Upper lobe of left lung (tissue), 6 donors: ENCODE measurements at regions not wholly inside any gene's neighbourhood (a gene's known extent, or its start where the extent isn't known, plus 50 kb on each side); places are given as distances from the start of the nearest gene placed in this dataset.

ENCODE experiments used
- ATAC-seq, 2 donors: fragments of 200-7000 bp; cut with Tn5 transposase; one replicate each; pipeline ENCODE4 v1.9.1; 2022; ENCODE audit warnings: mild to moderate bottlenecking in 2 of 2, moderate library complexity in 2 of 2; ENCODE audit not compliant: low FRiP score in 2 of 2
- DNase-seq, 2 donors: peaks; one replicate each; pipeline ENCODE4 v3.0.0-alpha.2; 2019 to 2020
- H3K27ac ChIP-seq, 4 donors: fragments of 200-600 bp; sonication (generic); one replicate each; pipeline ENCODE4 v1.5.1; 2016 to 2019
- H3K27me3 ChIP-seq, 4 donors: fragments of 200-600 bp; sonication (generic); one replicate each; pipeline ENCODE4 v1.5.1; 2017 to 2019
- H3K36me3 ChIP-seq, 4 donors: fragments of 200-600 bp; sonication (generic); one replicate each; pipeline ENCODE4 v1.5.1; 2016 to 2019
- H3K4me1 ChIP-seq, 4 donors: fragments of 200-600 bp; sonication (generic); one replicate each; pipeline ENCODE4 v1.5.1; 2018 to 2019
- H3K4me3 ChIP-seq, 4 donors: fragments of 200-600 bp; sonication (generic); one replicate each; pipeline ENCODE4 v1.5.1; 2017 to 2019; ENCODE audit warnings: mild to moderate bottlenecking in 2 of 4, moderate library complexity in 1 of 4
- H3K9me3 ChIP-seq, 4 donors: fragments of 200-600 bp; sonication (generic); one replicate each; pipeline ENCODE4 v1.5.1; 2018 to 2019
- EP300 ChIP-seq, 4 donors: sonication (generic); formaldehyde crosslinking; IDR thresholded peaks; one replicate each; pipeline ENCODE4 v1.5.1; 2017; ENCODE audit warnings: antibody characterized with exemption in 4 of 4, control low read depth in 2 of 4
- POLR2A ChIP-seq, 4 donors: fragments of 450-650 bp; IDR thresholded peaks; one replicate each; pipeline ENCODE4 v1.5.1; 2016 to 2017; ENCODE audit warnings: antibody characterized with exemption in 4 of 4, mild to moderate bottlenecking in 2 of 4
- POLR2AphosphoS5 ChIP-seq, 2 donors: sonication (generic); formaldehyde crosslinking; IDR thresholded peaks; one replicate each; pipeline ENCODE4 v1.5.1; 2017; ENCODE audit warnings: antibody characterized with exemption in 2 of 2
- WGBS, 2 donors: methylation state at CpG; one replicate each; pipeline ENCODE4 v1.1.5; 2017 to 2018; 5-methylcytosine and 5-hydroxymethylcytosine counted together
- TF ChIP-seq, protein P1 (sequence below), 6 experiments: fragments of 450-650 bp in 4 of 6; fragments of 200-600 bp in 2 of 6; sonication (generic) in 2 of 6; IDR thresholded peaks; one replicate each; pipeline ENCODE4 v1.5.1; 2016 to 2019; ENCODE audit warnings: antibody characterized with exemption in 6 of 6
- donor health status: DM: no; HTN: no; CAD: no; lungs with moderate emphysema.
- donor health status: DM: no; HTN: yes; CAD: no; lungs with severe emphysema.

DNA sequence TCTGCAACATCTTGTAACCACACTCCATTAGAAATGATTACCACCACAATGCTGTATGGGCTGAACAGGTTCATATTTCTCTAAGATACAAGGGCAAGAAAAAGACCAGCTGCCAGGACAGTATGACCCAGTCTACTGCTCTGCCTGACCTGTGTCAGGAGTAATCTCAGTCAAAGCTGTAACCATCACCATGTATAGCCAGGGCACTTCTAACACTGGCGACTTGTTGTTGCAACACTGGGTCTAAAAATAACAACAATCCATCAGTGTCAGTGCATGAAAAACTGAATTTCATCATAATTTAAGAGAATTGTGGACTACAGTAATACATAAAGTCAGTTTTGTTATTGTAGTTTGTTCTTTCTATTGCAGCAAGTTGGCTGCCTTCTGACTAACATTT lies 738.6 kb upstream of the ADGRB3 start:
- Histone ChIP-seq H3K27me3 (no peaks in the 10 kb centered on the region), H3K36me3 (no peaks in the 10 kb centered on the region), H3K27ac (no peak overlapping the region), H3K4me1 (no peaks in the 10 kb centered on the region), H3K9me3 (no peaks in the 10 kb centered on the region), H3K4me3 (no peak overlapping the region)
- ATAC-seq = no peak
- WGBS, 2 donors = 36 to 43% methylated on average over 1 of the region's 1 CpG
- TF ChIP-seq POLR2A (IDR thresholded peaks at IDR 0.05) = no peak
- TF ChIP-seq POLR2AphosphoS5 (IDR thresholded peaks at IDR 0.05) = no peak
- no peak for TF ChIP-seq EP300 (IDR thresholded peaks at IDR 0.05)
- TF ChIP-seq, protein P1, sequence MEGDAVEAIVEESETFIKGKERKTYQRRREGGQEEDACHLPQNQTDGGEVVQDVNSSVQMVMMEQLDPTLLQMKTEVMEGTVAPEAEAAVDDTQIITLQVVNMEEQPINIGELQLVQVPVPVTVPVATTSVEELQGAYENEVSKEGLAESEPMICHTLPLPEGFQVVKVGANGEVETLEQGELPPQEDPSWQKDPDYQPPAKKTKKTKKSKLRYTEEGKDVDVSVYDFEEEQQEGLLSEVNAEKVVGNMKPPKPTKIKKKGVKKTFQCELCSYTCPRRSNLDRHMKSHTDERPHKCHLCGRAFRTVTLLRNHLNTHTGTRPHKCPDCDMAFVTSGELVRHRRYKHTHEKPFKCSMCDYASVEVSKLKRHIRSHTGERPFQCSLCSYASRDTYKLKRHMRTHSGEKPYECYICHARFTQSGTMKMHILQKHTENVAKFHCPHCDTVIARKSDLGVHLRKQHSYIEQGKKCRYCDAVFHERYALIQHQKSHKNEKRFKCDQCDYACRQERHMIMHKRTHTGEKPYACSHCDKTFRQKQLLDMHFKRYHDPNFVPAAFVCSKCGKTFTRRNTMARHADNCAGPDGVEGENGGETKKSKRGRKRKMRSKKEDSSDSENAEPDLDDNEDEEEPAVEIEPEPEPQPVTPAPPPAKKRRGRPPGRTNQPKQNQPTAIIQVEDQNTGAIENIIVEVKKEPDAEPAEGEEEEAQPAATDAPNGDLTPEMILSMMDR (IDR thresholded peaks at IDR 0.05) = no peak
- DNase-seq = no peak

DNA sequence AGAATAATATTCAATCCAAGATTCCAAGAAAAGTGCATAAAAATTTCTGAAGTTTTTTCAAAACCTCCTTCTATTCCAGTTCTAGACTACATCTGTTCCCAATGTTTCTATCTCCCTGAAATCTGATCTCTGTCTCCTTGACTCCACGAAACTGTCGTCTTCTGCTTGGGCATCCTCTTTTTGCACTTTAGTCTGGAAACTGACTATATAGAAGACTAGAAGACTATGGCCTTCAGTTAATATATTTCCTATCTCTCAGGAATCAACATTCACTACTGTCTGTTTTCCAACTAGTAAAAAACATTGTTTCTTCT lies 745.4 kb upstream of the ADGRB3 start:
- 53 to 83% methylated on average over 2 of the region's 2 CpGs for WGBS, 2 donors
- ATAC-seq (no peak), DNase-seq (no peak)
- no peak overlapping the region for H3K27ac ChIP-seq
- H3K36me3 ChIP-seq = no peaks in the 10 kb centered on the region
- no peaks in the 10 kb centered on the region for H3K9me3 ChIP-seq
- no peak overlapping the region for H3K4me3 ChIP-seq
- TF ChIP-seq, protein P1 (IDR thresholded peaks at IDR 0.05) = no peak
- TF ChIP-seq POLR2AphosphoS5 (IDR thresholded peaks at IDR 0.05) (no peak), POLR2A (IDR thresholded peaks at IDR 0.05) (no peak), EP300 (IDR thresholded peaks at IDR 0.05) (no peak)
- H3K4me1 ChIP-seq = no peaks in the 10 kb centered on the region
- no peaks in the 10 kb centered on the region for H3K27me3 ChIP-seq

DNA sequence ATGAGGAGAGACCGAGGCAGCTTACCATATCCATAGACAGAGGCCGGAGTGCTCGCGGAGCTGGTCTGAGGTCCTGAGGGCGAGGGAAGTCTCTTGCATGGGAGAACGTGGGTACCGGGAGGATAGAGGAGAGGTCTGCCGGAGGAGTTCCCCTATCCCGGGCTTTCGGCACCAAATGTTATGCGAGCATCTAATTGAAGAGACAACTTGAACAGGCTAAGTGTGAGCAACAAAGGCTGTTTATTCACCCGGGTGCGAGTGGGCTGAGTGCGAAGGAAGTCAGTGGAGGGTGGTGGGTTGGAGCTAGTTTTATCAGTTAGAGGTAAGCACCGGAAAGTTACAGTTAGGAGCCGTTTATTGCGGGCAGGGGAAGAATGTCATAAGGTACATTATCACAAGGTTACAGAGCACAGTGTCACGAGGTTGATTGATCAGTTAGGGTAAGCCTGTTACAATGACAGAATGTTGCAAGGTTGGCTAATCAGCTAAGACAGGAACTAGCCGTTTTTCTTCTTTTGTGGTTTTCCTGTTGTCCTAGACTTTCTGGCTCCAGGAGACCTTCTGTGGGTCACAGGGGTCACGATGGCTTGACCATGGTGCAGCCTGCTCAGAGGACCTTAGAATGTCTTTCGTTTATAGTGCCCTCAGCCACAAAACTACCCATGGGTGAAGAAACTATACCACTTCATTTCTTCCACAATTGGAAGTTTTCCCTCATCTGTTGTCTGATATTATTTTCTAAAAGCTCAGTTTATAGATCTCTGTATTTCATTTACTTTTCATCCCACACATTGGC lies 746.0 kb upstream of the ADGRB3 start:
- ATAC-seq (no peak), DNase-seq (no peak)
- Histone ChIP-seq H3K9me3 (no peaks in the 10 kb centered on the region), H3K36me3 (no peaks in the 10 kb centered on the region), H3K4me1 (no peaks in the 10 kb centered on the region), H3K4me3 (no peak overlapping the region), H3K27ac (no peak overlapping the region), H3K27me3 (no peaks in the 10 kb centered on the region)
- TF ChIP-seq, protein P1 (IDR thresholded peaks at IDR 0.05) = no peak
- TF ChIP-seq POLR2A (IDR thresholded peaks at IDR 0.05) (no peak), POLR2AphosphoS5 (IDR thresholded peaks at IDR 0.05) (no peak), EP300 (IDR thresholded peaks at IDR 0.05) (no peak)
- 83 to 84% methylated on average over 21 of the region's 21 CpGs for WGBS, 2 donors

DNA sequence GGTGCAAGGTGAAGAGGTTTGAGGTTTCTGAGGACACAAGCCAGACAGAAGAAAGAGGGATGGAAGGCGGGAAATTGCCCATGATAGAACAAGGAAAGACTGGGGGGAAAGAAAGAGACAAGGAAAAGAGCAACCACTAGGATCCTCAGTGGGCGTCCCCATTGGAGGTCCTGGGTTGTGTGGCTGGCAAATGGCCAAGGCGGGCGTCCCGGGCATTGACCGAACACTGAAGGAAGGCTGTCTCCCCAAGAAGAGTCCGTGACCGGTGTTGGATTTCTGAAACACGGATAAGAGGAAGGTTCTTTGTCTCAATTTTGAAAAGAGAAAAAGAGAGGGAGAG lies 746.6 kb upstream of the ADGRB3 start:
- H3K27me3 ChIP-seq = no peaks in the 10 kb centered on the region
- TF ChIP-seq EP300 (IDR thresholded peaks at IDR 0.05) = no peak
- TF ChIP-seq, protein P1 (IDR thresholded peaks at IDR 0.05) = no peak
- TF ChIP-seq POLR2A (IDR thresholded peaks at IDR 0.05) = no peak
- TF ChIP-seq POLR2AphosphoS5 (IDR thresholded peaks at IDR 0.05) = no peak
- ATAC-seq = no peak

More for the DNA sequence above, 746.6 kb upstream of the ADGRB3 start:
- Histone ChIP-seq H3K4me3 (no peak overlapping the region), H3K36me3 (no peaks in the 10 kb centered on the region), H3K9me3 (peaks cover 0 to 3% (median 0%) of the 10 kb centered on the region in 4 donors), H3K27ac (no peak overlapping the region), H3K4me1 (no peaks in the 10 kb centered on the region)
- WGBS, 2 donors = 79 to 84% methylated on average over 9 of the region's 9 CpGs
- peak in 1 of 2 donors; percentile 27 for DNase-seq
